Stimulated activated CD4-positive, alpha-beta T cell treated with anti-CD3 and anti-CD28 coated beads, Interleukin-4, amount 100 ng/mL, for 1 hour (primary cell): ENCODE measurements at regions not wholly inside any gene's neighbourhood (a gene's known extent, or its start where the extent isn't known, plus 50 kb on each side); places are given as distances from the start of the nearest gene placed in this dataset.

Experiments
- DNase-seq: peaks from one replicate; pipeline ENCODE4 v3.0.0-alpha.2; 2020

GRCh38 chr14:34348592-34348991 is 113.4 kb downstream of the SPTSSA start:
- DNase-seq: no peak

DNA sequence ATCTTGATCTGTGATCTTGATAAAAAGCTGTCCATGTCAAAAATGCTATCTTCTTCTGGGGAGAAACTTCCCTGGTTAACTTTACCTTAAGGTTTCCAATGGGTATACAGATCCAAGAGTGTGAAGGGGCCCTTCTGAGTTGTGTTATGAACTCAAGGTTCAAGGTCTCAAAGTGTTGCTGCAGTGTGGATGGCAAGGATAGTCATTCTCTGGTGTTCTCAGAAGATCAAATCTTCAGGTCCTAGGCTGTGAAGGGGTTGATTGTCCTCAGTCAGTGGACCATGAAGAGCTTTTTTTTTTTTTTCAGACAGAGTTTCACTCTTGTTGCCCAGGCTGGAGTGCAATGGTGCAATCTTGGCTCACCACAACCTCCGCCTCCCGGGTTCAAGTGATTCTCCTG is 114.4 kb downstream of the SPTSSA start:
- DNase-seq: no peak

DNA sequence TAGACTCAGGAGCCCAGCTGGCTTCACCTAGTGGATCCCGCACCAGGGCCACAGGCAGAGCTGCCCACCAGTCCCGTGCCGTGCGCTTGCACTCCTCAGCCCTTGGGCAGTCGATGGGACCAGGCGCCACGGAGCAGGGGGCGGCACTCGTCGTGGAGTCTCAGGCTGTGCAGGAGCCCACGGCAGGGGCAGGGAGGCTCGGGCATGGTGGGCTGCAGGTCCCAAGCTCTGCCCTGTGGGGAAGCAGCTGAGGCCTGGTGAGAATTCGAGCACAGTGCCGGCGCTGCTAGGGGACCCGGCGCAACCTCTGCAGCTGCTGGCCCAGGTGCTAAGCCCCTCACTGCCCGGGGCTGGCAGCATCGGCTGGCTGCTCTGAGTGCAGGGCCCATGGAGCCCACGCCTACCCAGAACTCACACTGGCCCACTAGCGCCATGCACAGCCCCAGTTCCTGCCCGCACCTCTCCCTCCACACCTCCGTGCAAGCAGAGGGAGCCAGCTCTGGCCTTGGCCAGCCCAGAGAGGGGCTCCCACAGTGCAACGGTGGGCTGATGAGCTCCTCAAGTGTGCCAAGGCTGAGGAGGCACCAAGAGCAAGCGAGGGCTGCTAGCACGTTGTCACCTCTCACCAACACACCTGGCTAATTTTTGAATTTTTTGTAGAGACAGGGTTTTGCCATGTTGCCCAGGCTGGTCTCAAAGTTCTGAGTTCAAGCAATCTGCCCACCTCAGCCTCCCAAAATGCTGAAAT is 116.1 kb downstream of the SPTSSA start:
- no peak for DNase-seq

DNA sequence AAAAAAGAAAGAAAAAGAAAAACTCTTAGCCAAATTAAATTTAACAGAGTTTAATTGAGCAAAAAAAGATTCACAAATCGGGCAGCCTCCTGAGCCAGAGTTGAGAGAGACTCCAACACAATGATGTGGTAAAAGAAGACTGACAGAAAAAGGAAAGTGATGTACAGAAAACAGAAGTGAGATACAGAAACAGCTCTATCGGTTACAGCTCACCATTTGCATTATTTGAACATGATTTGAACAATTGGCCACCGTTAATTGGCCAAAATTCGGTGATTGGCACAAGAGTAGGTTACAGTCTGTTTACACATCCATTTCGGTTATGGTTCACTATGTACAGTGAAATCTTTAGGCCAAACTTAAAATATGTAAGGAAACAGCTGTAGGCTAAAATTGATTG is 117.7 kb downstream of the SPTSSA start:
- DNase-seq: no peak

GRCh38 chr14:34340025-34340625 is 121.9 kb downstream of the SPTSSA start:
- DNase-seq: no peak

DNA sequence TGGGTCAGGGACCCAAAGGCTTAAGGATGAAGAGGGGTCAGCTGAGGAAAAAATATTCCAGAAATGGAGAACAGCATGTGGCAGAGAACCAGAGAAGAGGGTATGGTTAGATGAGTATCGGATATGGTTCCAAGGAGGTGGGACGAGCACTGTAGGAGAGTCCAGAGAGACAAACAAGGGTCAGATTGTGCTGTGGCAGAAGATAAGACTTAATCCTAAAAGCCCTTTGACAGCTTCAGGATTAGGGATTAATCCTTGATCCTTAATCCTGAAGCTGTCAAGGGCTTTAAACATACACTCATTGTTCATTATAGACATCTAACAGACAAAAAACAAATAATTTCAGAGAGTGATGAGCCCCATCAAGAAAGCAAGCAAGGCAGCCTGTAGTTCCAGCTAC is 124.0 kb downstream of the SPTSSA start:
- no peak for DNase-seq

DNA sequence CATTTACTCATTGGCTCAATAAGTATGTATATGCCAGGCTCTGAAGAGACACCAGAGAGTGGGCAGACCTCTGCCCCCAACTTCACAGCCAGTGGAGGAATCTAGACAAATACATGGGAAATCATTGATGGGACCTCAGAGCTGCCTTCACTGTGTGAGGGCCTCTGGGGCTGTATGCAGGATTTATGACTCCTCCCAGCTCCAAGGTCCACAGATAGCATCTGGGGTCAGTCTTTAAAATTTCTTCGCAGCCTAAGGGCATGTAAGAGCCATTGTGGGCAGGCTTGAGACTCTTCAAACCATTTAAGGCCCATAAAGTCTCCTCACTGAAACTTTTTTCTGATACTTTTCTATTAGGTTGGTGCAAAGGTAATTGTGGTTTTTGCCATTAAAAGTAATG is 125.5 kb downstream of the SPTSSA start:
- DNase-seq: no peak

DNA sequence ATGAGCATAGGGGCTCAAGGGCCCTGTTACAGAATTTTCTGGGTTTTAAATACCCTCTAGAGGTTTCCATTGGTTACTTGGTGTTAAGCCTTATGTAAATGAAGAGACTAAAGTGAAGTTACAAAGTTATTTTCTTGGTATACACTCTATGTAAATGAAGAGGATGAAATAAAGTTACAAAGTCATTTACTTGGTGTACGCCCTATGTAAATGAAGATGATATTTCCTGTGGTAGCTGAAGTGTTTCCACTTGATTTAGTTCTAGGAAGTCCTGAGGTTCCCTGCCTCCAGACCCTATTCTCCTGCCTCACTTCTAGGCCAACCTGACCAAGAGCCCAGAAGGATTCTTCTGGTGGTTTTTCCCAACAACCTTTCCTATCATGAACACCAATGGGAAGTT is 126.1 kb downstream of the SPTSSA start:
- DNase-seq: no peak

GRCh38 chr14:34334329-34334728 is 127.7 kb downstream of the SPTSSA start:
- no peak for DNase-seq

GRCh38 chr14:34331728-34332623 is 130.1 kb downstream of the SPTSSA start:
- peak; percentile 59 for DNase-seq

- no peak for DNase-seq
Measured at GRCh38 chr14:34330846-34331245, 131.2 kb downstream of the SPTSSA start.

- DNase-seq: no peak
Measured at GRCh38 chr14:34329301-34329700, 132.7 kb downstream of the SPTSSA start.

DNA sequence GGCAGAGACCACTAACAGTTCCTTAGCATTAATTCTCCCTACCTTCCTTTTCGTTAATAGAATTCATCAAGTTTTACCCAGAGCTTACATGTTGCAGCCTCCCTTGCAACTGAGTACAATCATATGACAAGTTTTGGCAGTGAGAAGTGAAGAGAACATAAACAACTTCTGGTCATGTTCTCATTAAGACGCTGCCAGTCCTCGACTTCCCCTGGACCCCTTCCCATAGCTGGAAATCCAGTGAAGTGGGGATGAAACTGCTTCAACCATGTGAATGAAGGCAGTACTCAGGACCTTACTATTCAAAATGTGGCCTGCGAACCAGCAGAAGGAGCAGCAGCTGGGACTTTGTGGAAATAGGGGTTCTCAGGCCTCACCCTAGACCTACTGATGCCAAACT is 133.9 kb downstream of the SPTSSA start:
- no peak for DNase-seq

DNA sequence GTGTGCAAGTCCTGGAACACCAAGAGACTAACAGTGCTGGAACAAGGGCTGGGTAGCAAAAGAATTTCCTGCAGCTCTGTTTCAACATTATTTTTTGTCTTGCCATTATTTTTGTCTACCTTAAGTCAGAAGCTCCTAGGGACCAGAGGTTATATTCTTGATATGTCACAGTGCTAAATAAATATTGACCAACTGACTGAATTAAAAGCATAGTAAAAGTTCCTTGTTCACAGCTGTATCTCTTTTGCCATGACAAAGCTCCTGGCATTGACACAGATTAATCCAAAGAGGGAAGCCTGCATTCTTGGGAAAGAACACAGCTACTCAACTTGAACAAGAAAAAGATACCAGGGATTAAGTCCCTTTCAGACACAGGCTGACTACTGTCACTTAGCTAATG is 136.5 kb downstream of the SPTSSA start:
- DNase-seq: no peak

GRCh38 chr14:34324363-34324795 is 137.7 kb downstream of the SPTSSA start:
- DNase-seq: no peak

DNA sequence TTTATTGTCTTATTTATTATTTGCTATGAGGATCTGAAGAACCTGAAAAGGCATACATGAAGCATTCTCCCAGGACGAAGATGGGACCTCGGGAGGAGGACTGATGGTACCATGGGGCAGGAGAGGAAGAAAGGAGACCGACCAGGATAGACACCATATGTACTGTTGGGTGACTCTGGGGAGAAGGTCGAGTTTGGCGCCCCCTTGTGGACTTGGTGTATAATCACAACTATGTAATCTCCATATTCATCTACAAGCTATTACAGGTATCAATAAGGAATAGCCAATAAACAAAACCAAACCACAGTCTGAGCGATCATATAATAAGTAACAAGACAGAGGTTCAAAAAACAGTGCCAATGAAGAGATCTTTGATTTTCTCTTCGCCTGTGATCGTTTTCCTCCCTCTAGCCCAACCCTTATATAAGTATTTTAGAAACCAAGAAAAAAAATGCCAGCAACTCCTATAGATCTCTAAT is 139.1 kb downstream of the SPTSSA start:
- DNase-seq: peak; percentile 72

- DNase-seq: no peak
Measured at GRCh38 chr14:34319140-34319539, 142.9 kb downstream of the SPTSSA start.

DNA sequence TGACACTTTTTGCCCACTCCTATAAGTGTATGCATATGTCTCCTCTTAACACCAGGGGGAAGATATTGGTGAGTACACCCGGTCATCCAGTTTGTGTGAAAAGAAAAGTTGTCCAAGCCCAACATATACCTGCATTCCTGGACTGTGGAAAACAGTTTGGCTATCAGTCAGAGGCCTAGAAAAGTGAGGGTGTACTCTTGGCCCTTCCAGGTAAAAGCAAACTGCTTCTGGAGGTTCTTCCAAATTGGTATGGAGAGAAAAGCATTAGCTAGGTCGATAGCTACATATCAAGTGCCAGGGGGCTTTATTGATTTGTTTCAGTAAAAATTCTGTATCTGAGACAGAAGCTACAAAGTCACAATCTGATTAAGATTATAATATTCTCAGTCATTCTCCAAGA is 144.0 kb downstream of the SPTSSA start:
- DNase-seq: no peak

- DNase-seq: no peak
Measured at GRCh38 chr14:34310724-34311123, 151.3 kb downstream of the SPTSSA start.

DNA sequence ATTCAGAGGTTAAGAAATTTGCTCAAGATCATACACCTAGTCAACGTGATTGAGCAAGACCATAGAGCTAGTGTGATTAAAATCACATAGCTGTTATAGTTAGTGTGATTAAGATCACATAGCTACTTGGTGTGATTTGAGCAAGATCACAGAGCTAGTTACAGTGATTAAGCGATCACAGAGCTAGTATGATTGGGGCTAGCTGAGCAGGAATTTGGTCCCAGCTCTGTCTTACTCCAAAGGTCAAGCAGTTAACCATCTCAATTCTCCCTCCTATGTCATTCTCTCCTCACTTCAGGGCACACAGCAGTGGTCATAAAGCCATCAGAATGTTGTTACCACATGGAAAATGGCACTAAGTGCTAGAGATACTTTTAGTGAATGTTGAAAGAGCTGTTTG is 158.2 kb downstream of the SPTSSA start:
- DNase-seq: no peak

DNA sequence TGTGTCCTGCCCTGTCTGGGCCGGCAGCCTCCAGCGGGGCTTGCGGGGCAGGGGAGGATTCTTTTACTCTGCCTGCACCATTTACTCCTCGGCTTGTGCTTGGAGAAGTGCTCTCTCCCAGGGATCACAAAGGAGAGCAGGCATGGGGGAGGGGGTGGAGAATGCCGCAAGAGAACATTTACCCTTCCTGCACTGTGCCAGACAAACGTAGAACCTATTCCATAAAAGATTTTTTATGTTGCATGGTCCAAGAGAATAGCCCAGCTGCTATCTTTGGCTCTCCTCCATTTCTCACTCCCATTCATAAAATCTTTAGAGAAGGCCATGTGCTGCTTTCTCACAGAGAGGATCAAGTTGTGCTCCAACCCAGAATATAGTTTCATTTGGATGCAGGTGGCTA is 159.4 kb downstream of the SPTSSA start:
- no peak for DNase-seq

GRCh38 chr14:34300882-34301734 is 160.9 kb downstream of the SPTSSA start:
- no peak for DNase-seq

GRCh38 chr14:34300330-34300729 is 161.7 kb downstream of the SPTSSA start:
- DNase-seq: no peak
